MCF 10A (cell line): ENCODE measurements at regions not wholly inside any gene's neighbourhood (a gene's known extent, or its start where the extent isn't known, plus 50 kb on each side); places are given as distances from the start of the nearest gene placed in this dataset.
A peak's percentile ranks its signal among the peaks of the same experiment; 100 is the strongest.

Source experiments
- BruUV-seq: library from RNA; stranded (reverse); fragments of 400-500 nt; replicated peaks from 2 replicates; lab custom pipeline; 2021; lab: Mats Ljungman, UMichigan
- CTCF ChIA-PET: fragments of 300-600 bp; sonication (Branson Sonifier 250); formaldehyde crosslinking; extraction: SDS; loops from one replicate; lab custom pipeline; 2021; ENCODE audit warnings: antibody characterized with exemption, inconsistent platforms; lab: Yijun Ruan, JAX
- POLR2A ChIA-PET: fragments of 300-600, 350-650 bp; sonication (Branson Sonifier 250); formaldehyde crosslinking; extraction: SDS; loops from one replicate; lab custom pipeline; 2020; ENCODE audit warnings: antibody characterized with exemption, inconsistent platforms; lab: Yijun Ruan, JAX
- DNase-seq: peaks from one replicate; pipeline ENCODE4 v3.0.0-alpha.2; 2018; ENCODE audit not compliant: unreplicated experiment
- H3K27ac Mint-ChIP-seq: one replicate; pipeline ENCODE4 v1.8.0; 2022; ENCODE audit warnings: mild to moderate bottlenecking, low read depth, mixed read lengths; ENCODE audit not compliant: unreplicated experiment
- H3K27me3 Mint-ChIP-seq: one replicate; pipeline ENCODE4 v1.8.0; 2022; ENCODE audit warnings: mixed read lengths; ENCODE audit not compliant: insufficient read depth, unreplicated experiment
- H3K36me3 Mint-ChIP-seq: one replicate; pipeline ENCODE4 v1.8.0; 2022; ENCODE audit warnings: mild to moderate bottlenecking, moderate library complexity, mixed read lengths; ENCODE audit not compliant: insufficient read depth, unreplicated experiment
- H3K4me1 Mint-ChIP-seq: one replicate; pipeline ENCODE4 v1.8.0; 2022; ENCODE audit warnings: mixed read lengths; ENCODE audit not compliant: insufficient read depth, unreplicated experiment
- H3K4me3 Mint-ChIP-seq: one replicate; pipeline ENCODE4 v1.8.0; 2022; ENCODE audit warnings: mild to moderate bottlenecking, moderate library complexity, mixed read lengths; ENCODE audit not compliant: unreplicated experiment
- H3K9me3 Mint-ChIP-seq: one replicate; pipeline ENCODE4 v1.8.0; 2022; ENCODE audit warnings: mixed read lengths; ENCODE audit not compliant: unreplicated experiment
- CTCF ChIP-seq: fragments of 200-600 bp; IDR thresholded peaks from one replicate; pipeline ENCODE4 v1.8.0; 2022; ENCODE audit warnings: antibody characterized with exemption, mild to moderate bottlenecking; ENCODE audit not compliant: unreplicated experiment
- intact Hi-C: fragments of 100-400 bp; cut with micrococcal nuclease; formaldehyde crosslinking; loops from 2 replicates; pipeline ENCODE4 v1.14.1; 2022

- POLR2A ChIA-PET = no interaction called here
- intact Hi-C loops = no loop called here
- no peak for DNase-seq
- no TSS peak for BruUV-seq
- TF ChIP-seq CTCF = no peak
- H3K4me3 Mint-ChIP-seq = no peak overlapping the region
- H3K9me3 Mint-ChIP-seq = peaks cover 23% of the 10 kb centered on the region
- no peak overlapping the region for H3K27ac Mint-ChIP-seq
- CTCF ChIA-PET = interaction anchor here (0.6 to 0.7 kb wide), 2 partner anchors 160 to 304 kb away, joined by 3 to 4 read pairs; no protein-coding TSS in a partner anchor
- no peaks in the 10 kb centered on the region for H3K27me3 Mint-ChIP-seq
- H3K36me3 Mint-ChIP-seq = no peaks in the 10 kb centered on the region
- H3K4me1 Mint-ChIP-seq = no peaks in the 10 kb centered on the region
These were observed 801.0 kb downstream of the TDRD15 start for GRCh38 chr2:21924640-21925285.

GRCh38 chr2:21928292-21928691 is 804.5 kb downstream of the TDRD15 start:
- DNase-seq = no peak
- Mint-ChIP-seq H3K27ac (no peak overlapping the region), H3K4me1 (no peaks in the 10 kb centered on the region), H3K4me3 (no peak overlapping the region), H3K27me3 (no peaks in the 10 kb centered on the region), H3K9me3 (peaks cover 24% of the 10 kb centered on the region), H3K36me3 (peaks cover 6% of the 10 kb centered on the region)
- no peak for TF ChIP-seq CTCF
- no TSS peak for BruUV-seq
- POLR2A ChIA-PET = no interaction called here
- CTCF ChIA-PET = interaction anchor here (0.7 kb wide), 1 partner anchor 333 kb away, joined by 8 read pairs; no protein-coding TSS in a partner anchor
- intact Hi-C loops = no loop called here

GRCh38 chr2:21930226-21930625 is 806.5 kb downstream of the TDRD15 start:
- Mint-ChIP-seq H3K4me3 (no peak overlapping the region), H3K9me3 (peaks cover 23% of the 10 kb centered on the region), H3K27me3 (no peaks in the 10 kb centered on the region), H3K4me1 (no peaks in the 10 kb centered on the region), H3K27ac (no peak overlapping the region), H3K36me3 (peaks cover 6% of the 10 kb centered on the region)
- no TSS peak for BruUV-seq
- POLR2A ChIA-PET = no interaction called here
- TF ChIP-seq CTCF = no peak
- DNase-seq = no peak
- CTCF ChIA-PET = interaction anchor here (0.6 to 1.5 kb wide), 2 partner anchors 12 to 1092 kb away, joined by 3 to 4 read pairs; no protein-coding TSS in a partner anchor
- intact Hi-C loops = no loop called here

GRCh38 chr2:21939967-21940366 is 816.2 kb downstream of the TDRD15 start:
- ChIA-PET POLR2A (no interaction called here), CTCF (no interaction called here)
- H3K27ac Mint-ChIP-seq = no peak overlapping the region
- no peak overlapping the region for H3K4me3 Mint-ChIP-seq
- TF ChIP-seq CTCF = no peak
- H3K9me3 Mint-ChIP-seq = peaks cover 5% of the 10 kb centered on the region
- no peaks in the 10 kb centered on the region for H3K36me3 Mint-ChIP-seq
- no peaks in the 10 kb centered on the region for H3K27me3 Mint-ChIP-seq
- no TSS peak for BruUV-seq
- DNase-seq = peak; percentile 30
- H3K4me1 Mint-ChIP-seq = no peaks in the 10 kb centered on the region
- intact Hi-C loops = no loop called here
